ENCODE measurements at regions not wholly inside any gene's neighbourhood (a gene's known extent, or its start where the extent isn't known, plus 50 kb on each side); places are given as distances from the start of the nearest gene placed in this dataset.
"Not testable (repeated sequence)": the region's sequence is repeated elsewhere in the genome, so short reads cannot be mapped to it uniquely, and the experiment has no call there.

GRCh38 chr9:62931484-62931883 is 1741.6 kb downstream of the SPATA31A7 start:
- not testable (repeated sequence) for TF ChIP-seq CTCF (IDR thresholded peaks at IDR 0.05; ENCODE audit: insufficient read depth, low read length, poor library complexity, severe bottlenecking); EZH2phosphoT487 (conservative IDR thresholded peaks at IDR 0.05; ENCODE audit: low read length)

Data from SU-DHL-6 (cell line).